ENCODE measurements at regions not wholly inside any gene's neighbourhood (a gene's known extent, or its start where the extent isn't known, plus 50 kb on each side); places are given as distances from the start of the nearest gene placed in this dataset.

- Histone ChIP-seq H3K4me1 (no peaks in the 10 kb centered on the region), H3K36me3 (replicated peaks in 1 of 2; ENCODE audit: insufficient read depth in 1 of 2, low read depth in 2 of 2) (no peaks in the 10 kb centered on the region), H3K27me3 (no peaks in the 10 kb centered on the region), H3K27ac (no peak overlapping the region), H3K4me3 (no peak overlapping the region), H3K9me3 (no peaks in the 10 kb centered on the region)
- WGBS, 2 donors = 66 to 81% methylated on average over 5 of the region's 5 CpGs
- DNase-seq (no peak), ATAC-seq (no peak)
- intact Hi-C loops (cut with DNase I) = no loop called here
- TF ChIP-seq POLR2A (IDR thresholded peaks at IDR 0.05) (no peak), CTCF (IDR thresholded peaks at IDR 0.05) (no peak)
These were observed 133.7 kb upstream of the CXCL13 start for GRCh38 chr4:77471821-77472495.

- no peaks in the 10 kb centered on the region for H3K4me1 ChIP-seq
- no peaks in the 10 kb centered on the region for H3K27me3 ChIP-seq
- WGBS, 2 donors = 35 to 43% methylated on average over 1 of the region's 1 CpG
- intact Hi-C loops (cut with DNase I) = no loop called here
- no peaks in the 10 kb centered on the region for H3K36me3 ChIP-seq (replicated peaks in 1 of 2; ENCODE audit: insufficient read depth in 1 of 2, low read depth in 2 of 2)
- H3K4me3 ChIP-seq = no peak overlapping the region
- TF ChIP-seq CTCF (IDR thresholded peaks at IDR 0.05) = peak in 3 of 7 experiments; percentile 12 to 46 (median 41)
- no peak for TF ChIP-seq POLR2A (IDR thresholded peaks at IDR 0.05)
- H3K9me3 ChIP-seq = no peaks in the 10 kb centered on the region
- DNase-seq = no peak
- no peak for ATAC-seq
- no peak overlapping the region for H3K27ac ChIP-seq
These were observed 132.1 kb upstream of the CXCL13 start for GRCh38 chr4:77473509-77473908.

DNA sequence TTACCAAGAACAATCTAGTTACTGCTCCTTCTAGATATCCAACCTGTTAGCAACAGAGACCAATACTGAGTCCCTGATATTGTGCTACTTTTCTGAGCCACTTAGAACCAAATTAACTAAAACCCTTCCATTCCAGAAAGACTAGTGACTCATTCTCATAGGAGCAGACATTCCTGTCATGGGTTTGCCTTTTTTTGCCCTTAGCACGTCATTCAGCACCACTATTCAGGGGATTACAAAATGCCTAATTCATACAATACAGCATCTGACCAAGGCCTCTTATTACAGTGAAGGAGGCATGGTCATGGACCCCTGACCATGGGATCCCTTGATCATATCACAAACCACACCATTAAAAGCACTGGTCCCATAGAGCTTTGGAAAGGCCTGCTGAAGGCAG lies 123.8 kb upstream of the CXCL13 start:
- Histone ChIP-seq H3K27me3 (no peaks in the 10 kb centered on the region), H3K4me3 (no peak overlapping the region), H3K36me3 (replicated peaks in 1 of 2; ENCODE audit: insufficient read depth in 1 of 2, low read depth in 2 of 2) (no peaks in the 10 kb centered on the region), H3K27ac (no peak overlapping the region), H3K9me3 (no peaks in the 10 kb centered on the region), H3K4me1 (no peaks in the 10 kb centered on the region)
- ATAC-seq (no peak), DNase-seq (no peak)
- WGBS, 2 donors = 84 to 87% methylated on average over 1 of the region's 1 CpG
- intact Hi-C loops (cut with DNase I) = no loop called here
- TF ChIP-seq CTCF (IDR thresholded peaks at IDR 0.05) (no peak), POLR2A (IDR thresholded peaks at IDR 0.05) (no peak)

DNA sequence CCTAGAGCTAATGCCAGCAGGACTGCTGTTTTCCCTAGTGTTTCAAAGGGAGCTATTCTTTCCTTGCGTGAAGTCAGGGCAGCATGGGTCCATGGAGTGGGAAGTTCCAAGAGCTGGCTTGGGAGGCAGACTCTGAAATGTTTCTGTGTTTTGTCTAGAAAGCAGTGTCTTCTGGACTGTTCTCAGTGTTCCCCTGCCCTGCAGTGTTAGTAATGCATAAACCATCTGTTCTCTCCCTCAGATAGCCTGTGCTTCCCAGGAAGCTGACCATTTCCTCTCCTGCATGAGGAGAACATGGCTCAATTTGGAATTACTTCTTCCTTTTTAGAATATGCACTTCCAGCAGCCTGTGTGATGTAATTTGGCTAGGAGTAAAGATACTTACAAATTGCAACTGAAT lies 116.7 kb upstream of the CXCL13 start:
- Histone ChIP-seq H3K27me3 (no peaks in the 10 kb centered on the region), H3K36me3 (replicated peaks in 1 of 2; ENCODE audit: insufficient read depth in 1 of 2, low read depth in 2 of 2) (no peaks in the 10 kb centered on the region), H3K4me1 (no peaks in the 10 kb centered on the region), H3K4me3 (no peak overlapping the region), H3K9me3 (no peaks in the 10 kb centered on the region), H3K27ac (no peak overlapping the region)
- no peak for ATAC-seq
- intact Hi-C loops (cut with DNase I) = no loop called here
- TF ChIP-seq CTCF (IDR thresholded peaks at IDR 0.05) (no peak), POLR2A (IDR thresholded peaks at IDR 0.05) (no peak)
- WGBS, 2 donors = 75 to 79% methylated on average over 1 of the region's 1 CpG
- DNase-seq = no peak

DNA sequence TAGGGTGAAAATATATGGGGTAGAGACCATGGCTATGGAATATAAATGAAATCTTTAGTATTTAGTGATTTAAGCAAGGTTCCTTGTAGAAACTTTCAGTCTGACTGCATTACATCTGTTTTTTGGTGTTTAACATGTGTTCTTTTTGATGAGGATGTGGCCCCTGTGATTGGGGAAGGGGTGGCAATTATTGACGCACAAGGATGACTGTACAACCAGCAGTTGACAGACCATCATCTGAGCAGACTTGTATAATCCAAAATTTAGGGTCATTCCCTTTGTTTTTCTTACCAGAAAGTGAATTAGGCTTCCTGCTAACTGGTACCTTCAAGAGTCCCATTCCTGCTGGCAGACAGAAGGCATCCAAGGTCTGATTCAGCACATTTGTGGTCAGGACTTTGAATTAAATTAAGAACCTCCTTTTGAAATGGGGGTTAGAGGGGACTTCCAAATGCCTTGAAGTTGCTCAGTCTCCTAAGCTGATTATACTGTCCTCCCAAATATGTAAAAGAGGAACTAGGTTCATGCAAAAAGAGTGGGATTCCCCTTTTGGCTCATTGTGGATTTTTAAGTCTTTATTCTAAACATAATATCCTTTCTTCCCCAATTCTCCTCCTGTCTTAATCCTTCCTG lies 112.4 kb upstream of the CXCL13 start:
- 78 to 83% methylated on average over 1 of the region's 1 CpG for WGBS, 2 donors
- DNase-seq (no peak), ATAC-seq (no peak)
- TF ChIP-seq POLR2A (IDR thresholded peaks at IDR 0.05) = no peak
- no peak for TF ChIP-seq CTCF (IDR thresholded peaks at IDR 0.05)
- intact Hi-C loops (cut with DNase I) = no loop called here
- Histone ChIP-seq H3K36me3 (replicated peaks in 1 of 2; ENCODE audit: insufficient read depth in 1 of 2, low read depth in 2 of 2) (no peaks in the 10 kb centered on the region), H3K4me1 (no peaks in the 10 kb centered on the region), H3K4me3 (no peak overlapping the region), H3K27me3 (no peaks in the 10 kb centered on the region), H3K27ac (no peak overlapping the region), H3K9me3 (no peaks in the 10 kb centered on the region)
